ENCODE measurements at regions not wholly inside any gene's neighbourhood (a gene's known extent, or its start where the extent isn't known, plus 50 kb on each side); places are given as distances from the start of the nearest gene placed in this dataset.

GRCh38 chr17:77498791-77499698, 358.3 kb downstream of the SEC14L1 start:
- no peak overlapping the region for H3K4me3 ChIP-seq (ENCODE audit: low read length)
- H3F3A ChIP-seq (ENCODE audit: low read length, unreplicated experiment), result no peaks in the 10 kb centered on the region
- no peak overlapping the region for H2AFZ ChIP-seq (ENCODE audit: low read length)
- H3K9me2 ChIP-seq (replicated peaks; ENCODE audit: low read length), result no peaks in the 10 kb centered on the region
- no peak for DNase-seq
- no peaks in the 10 kb centered on the region for H3K79me2 ChIP-seq (ENCODE audit: low read length)
- H3K4me1 ChIP-seq (ENCODE audit: insufficient read depth, low read length), result no peaks in the 10 kb centered on the region
- no peak overlapping the region for H3K4me2 ChIP-seq (ENCODE audit: low read length)
- TF ChIP-seq EZH2 (IDR thresholded peaks at IDR 0.05; ENCODE audit: low read length, unreplicated experiment) (no peak), EZH2phosphoT487 (IDR thresholded peaks at IDR 0.05; ENCODE audit: borderline replicate concordance, low read length) (no peak)
- TF ChIP-seq, protein P1, sequence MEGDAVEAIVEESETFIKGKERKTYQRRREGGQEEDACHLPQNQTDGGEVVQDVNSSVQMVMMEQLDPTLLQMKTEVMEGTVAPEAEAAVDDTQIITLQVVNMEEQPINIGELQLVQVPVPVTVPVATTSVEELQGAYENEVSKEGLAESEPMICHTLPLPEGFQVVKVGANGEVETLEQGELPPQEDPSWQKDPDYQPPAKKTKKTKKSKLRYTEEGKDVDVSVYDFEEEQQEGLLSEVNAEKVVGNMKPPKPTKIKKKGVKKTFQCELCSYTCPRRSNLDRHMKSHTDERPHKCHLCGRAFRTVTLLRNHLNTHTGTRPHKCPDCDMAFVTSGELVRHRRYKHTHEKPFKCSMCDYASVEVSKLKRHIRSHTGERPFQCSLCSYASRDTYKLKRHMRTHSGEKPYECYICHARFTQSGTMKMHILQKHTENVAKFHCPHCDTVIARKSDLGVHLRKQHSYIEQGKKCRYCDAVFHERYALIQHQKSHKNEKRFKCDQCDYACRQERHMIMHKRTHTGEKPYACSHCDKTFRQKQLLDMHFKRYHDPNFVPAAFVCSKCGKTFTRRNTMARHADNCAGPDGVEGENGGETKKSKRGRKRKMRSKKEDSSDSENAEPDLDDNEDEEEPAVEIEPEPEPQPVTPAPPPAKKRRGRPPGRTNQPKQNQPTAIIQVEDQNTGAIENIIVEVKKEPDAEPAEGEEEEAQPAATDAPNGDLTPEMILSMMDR (conservative IDR thresholded peaks at IDR 0.05; ENCODE audit: low read depth, low read length), result no peak
- no peaks in the 10 kb centered on the region for H3K9me3 ChIP-seq (ENCODE audit: low read length)
- H3K27ac ChIP-seq (ENCODE audit: low read length), result no peak overlapping the region
- ATAC-seq, result no peak
- POLR2A ChIA-PET (ENCODE audit: unreplicated experiment), result no interaction called here
- no peak overlapping the region for H3K9ac ChIP-seq (ENCODE audit: low read length)
- CTCF ChIA-PET, result no interaction called here
- H4K20me1 ChIP-seq (ENCODE audit: low read length), result no peaks in the 10 kb centered on the region
- H3K27me3 ChIP-seq (ENCODE audit: low read length), result no peaks in the 10 kb centered on the region
- BruUV-seq (replicated peaks), result no TSS peak
- peaks cover 49% of the 10 kb centered on the region for H3K36me3 ChIP-seq (ENCODE audit: low read depth, low read length)
- intact Hi-C loops (cut with micrococcal nuclease), result loop anchor here (5.0 kb wide), 1 partner anchor 72 kb away; no protein-coding TSS in a partner anchor

DNA sequence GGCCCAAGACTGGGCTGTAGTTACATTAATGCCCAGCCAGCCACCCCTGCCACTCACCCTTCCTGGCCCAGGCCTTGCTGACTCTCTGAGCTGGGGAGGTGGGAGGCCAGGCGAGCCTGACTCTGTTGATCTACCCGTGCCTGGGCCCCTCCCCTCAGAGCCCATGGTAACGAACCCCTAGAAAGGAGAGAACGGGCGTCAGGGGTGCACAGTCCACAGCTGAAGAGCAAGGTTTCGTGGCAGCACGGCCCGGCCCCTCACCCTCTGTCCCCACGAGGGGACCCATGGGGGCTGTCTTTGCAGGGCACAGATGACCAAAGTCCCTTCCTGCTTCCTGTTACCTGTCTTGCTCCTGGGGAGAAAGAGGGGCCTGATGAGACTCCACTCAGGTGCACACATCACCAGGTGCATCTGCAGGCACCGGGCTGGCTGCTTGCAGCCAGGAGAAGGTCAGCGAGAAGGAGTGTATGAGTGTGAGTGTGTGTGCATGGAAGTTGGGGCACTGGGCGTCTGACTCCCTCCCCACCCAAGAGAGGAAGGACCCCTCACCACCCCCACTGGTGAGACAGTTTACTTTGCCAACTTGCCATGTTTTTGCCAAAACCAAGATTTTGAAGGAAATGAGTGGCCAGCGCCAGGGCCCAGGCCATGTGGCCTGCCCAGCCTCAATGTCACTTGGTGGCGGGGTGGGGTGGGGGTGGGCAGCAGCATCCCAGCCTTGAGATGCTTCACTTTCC, 359.1 kb downstream of the SEC14L1 start:
- POLR2A ChIA-PET (ENCODE audit: unreplicated experiment), result no interaction called here
- intact Hi-C loops (cut with micrococcal nuclease), result loop anchor here (5.0 kb wide), 1 partner anchor 73 kb away; no protein-coding TSS in a partner anchor
- no peak overlapping the region for H3K27ac ChIP-seq (ENCODE audit: low read length)

More for the DNA sequence above, 359.1 kb downstream of the SEC14L1 start:
- DNase-seq (no peak), ATAC-seq (no peak)
- CTCF ChIA-PET, result no interaction called here
- TF ChIP-seq, protein P1 (conservative IDR thresholded peaks at IDR 0.05; ENCODE audit: low read depth, low read length), result no peak
- TF ChIP-seq EZH2 (IDR thresholded peaks at IDR 0.05; ENCODE audit: low read length, unreplicated experiment) (no peak), EZH2phosphoT487 (IDR thresholded peaks at IDR 0.05; ENCODE audit: borderline replicate concordance, low read length) (no peak)
- TSS peak; percentile 45 for BruUV-seq (replicated peaks)
- Histone ChIP-seq H4K20me1 (ENCODE audit: low read length) (no peaks in the 10 kb centered on the region), H2AFZ (ENCODE audit: low read length) (no peak overlapping the region), H3K9me3 (ENCODE audit: low read length) (no peaks in the 10 kb centered on the region), H3F3A (ENCODE audit: low read length, unreplicated experiment) (no peaks in the 10 kb centered on the region), H3K4me1 (ENCODE audit: insufficient read depth, low read length) (no peaks in the 10 kb centered on the region), H3K36me3 (ENCODE audit: low read depth, low read length) (peaks cover 44% of the 10 kb centered on the region), H3K79me2 (ENCODE audit: low read length) (no peaks in the 10 kb centered on the region), H3K9ac (ENCODE audit: low read length) (no peak overlapping the region), H3K4me3 (ENCODE audit: low read length) (no peak overlapping the region), H3K27me3 (ENCODE audit: low read length) (no peaks in the 10 kb centered on the region), H3K4me2 (ENCODE audit: low read length) (no peak overlapping the region), H3K9me2 (replicated peaks; ENCODE audit: low read length) (no peaks in the 10 kb centered on the region)

All from PC-3 (cell line).